ENCODE measurements at regions not wholly inside any gene's neighbourhood (a gene's known extent, or its start where the extent isn't known, plus 50 kb on each side); places are given as distances from the start of the nearest gene placed in this dataset.

- TF ChIP-seq CTCF (IDR thresholded peaks at IDR 0.05; ENCODE audit: low read depth, low read length, poor library complexity, severe bottlenecking) (no peak), EZH2phosphoT487 (IDR thresholded peaks at IDR 0.05; ENCODE audit: borderline replicate concordance, low read length) (no peak)
Observed at GRCh38 chr17:6350806-6351205, 84.1 kb downstream of the AIPL1 start.
